Bronchial epithelial cell (primary cell): ENCODE measurements at regions not wholly inside any gene's neighbourhood (a gene's known extent, or its start where the extent isn't known, plus 50 kb on each side); places are given as distances from the start of the nearest gene placed in this dataset.

Experiments used
- DNase-seq: peaks from one replicate; pipeline ENCODE4 v3.0.0-alpha.2; 2010; ENCODE audit warnings: low read depth
- FAIRE-seq: peaks from 2 replicates; lab custom pipeline; 2011; peaks lifted over from hg19 to GRCh38; lab: Jason Lieb, UNC
- H3K27me3 ChIP-seq: 2 replicates; pipeline ENCODE4 v1.5.1; 2011; ENCODE audit warnings: low read length; ENCODE audit not compliant: control insufficient read depth, insufficient read depth
- H3K36me3 ChIP-seq: 2 replicates; pipeline ENCODE4 v1.5.1; 2011; ENCODE audit warnings: low read length; ENCODE audit not compliant: control insufficient read depth, insufficient read depth
- H3K4me3 ChIP-seq: 2 replicates; pipeline ENCODE4 v1.5.1; 2011; ENCODE audit warnings: mild to moderate bottlenecking, low read depth, low read length, control low read depth
- CTCF ChIP-seq: IDR thresholded peaks from 2 replicates; pipeline ENCODE4 v1.5.1; 2011; ENCODE audit warnings: mild to moderate bottlenecking, moderate library complexity, low read length, control low read depth, inconsistent platforms; ENCODE audit not compliant: insufficient read depth, severe bottlenecking

- H3K27me3 ChIP-seq = no peaks in the 10 kb centered on the region
- peak; percentile 55 for FAIRE-seq
- DNase-seq = peak; percentile 66
- TF ChIP-seq CTCF = peak; percentile 22
- no peaks in the 10 kb centered on the region for H3K36me3 ChIP-seq
- H3K4me3 ChIP-seq = no peak overlapping the region
Measured at GRCh38 chr4:140309124-140309870, 64.1 kb upstream of the SCOC start.

GRCh38 chr4:140308366-140309123 is 64.9 kb upstream of the SCOC start:
- H3K4me3 ChIP-seq = no peak overlapping the region
- FAIRE-seq = peak; percentile 98
- no peaks in the 10 kb centered on the region for H3K27me3 ChIP-seq
- no peak for TF ChIP-seq CTCF
- H3K36me3 ChIP-seq = no peaks in the 10 kb centered on the region
- DNase-seq = peak; percentile 96

GRCh38 chr4:140305053-140305452 is 68.4 kb upstream of the SCOC start:
- FAIRE-seq (no peak), DNase-seq (peak; percentile 26)
- H3K4me3 ChIP-seq = no peak overlapping the region
- H3K36me3 ChIP-seq = no peaks in the 10 kb centered on the region
- no peak for TF ChIP-seq CTCF
- H3K27me3 ChIP-seq = no peaks in the 10 kb centered on the region

GRCh38 chr4:140304346-140304745 is 69.1 kb upstream of the SCOC start:
- FAIRE-seq (no peak), DNase-seq (no peak)
- Histone ChIP-seq H3K27me3 (no peaks in the 10 kb centered on the region), H3K4me3 (no peak overlapping the region), H3K36me3 (no peaks in the 10 kb centered on the region)
- no peak for TF ChIP-seq CTCF

GRCh38 chr4:140302151-140302859 is 71.1 kb upstream of the SCOC start:
- H3K27me3 ChIP-seq = no peaks in the 10 kb centered on the region
- no peak for FAIRE-seq
- no peak for DNase-seq
- H3K4me3 ChIP-seq = no peak overlapping the region
- no peak for TF ChIP-seq CTCF
- no peaks in the 10 kb centered on the region for H3K36me3 ChIP-seq
